RWPE1 (cell line): ENCODE measurements at regions not wholly inside any gene's neighbourhood (a gene's known extent, or its start where the extent isn't known, plus 50 kb on each side); places are given as distances from the start of the nearest gene placed in this dataset.

ENCODE experiments used
- CTCF ChIA-PET: fragments of 350-600 bp; sonication (Branson Sonifier 250); formaldehyde crosslinking; extraction: SDS; loops from one replicate; lab custom pipeline; 2021; lab: Yijun Ruan, JAX
- POLR2A ChIA-PET: fragments of 400-600 bp; formaldehyde crosslinking; extraction: SDS; loops from one replicate; lab custom pipeline; 2020; ENCODE audit warnings: antibody characterized with exemption; ENCODE audit not compliant: low non-redundant PET; lab: Yijun Ruan, JAX
- DNase-seq: peaks from one replicate; pipeline ENCODE4 v3.0.0; 2012; ENCODE audit warnings: low spot score
- H3K27ac ChIP-seq: fragments of 450-650 bp; 2 replicates; pipeline ENCODE4 v1.5.1; 2017
- CTCF ChIP-seq: fragments of 450-650 bp; conservative IDR thresholded peaks from 2 replicates; pipeline ENCODE4 v1.5.1; 2017; ENCODE audit warnings: low read depth, mild to moderate bottlenecking

GRCh38 chr1:106675558-106675957, 380.9 kb upstream of the PRMT6 start:
- DNase-seq: no peak
- no peak overlapping the region for H3K27ac ChIP-seq
- ChIA-PET CTCF (interaction anchor here (0.6 to 0.7 kb wide), 2 partner anchors 19 to 1443 kb away, joined by 3 read pairs; no protein-coding TSS in a partner anchor), POLR2A (no interaction called here)
- TF ChIP-seq CTCF: no peak

GRCh38 chr1:106676021-106676420, 380.5 kb upstream of the PRMT6 start:
- DNase-seq: peak; percentile 15
- no peak for TF ChIP-seq CTCF
- ChIA-PET CTCF (interaction anchor here (0.7 kb wide), 1 partner anchor 1442 kb away, joined by 3 read pairs; no protein-coding TSS in a partner anchor), POLR2A (no interaction called here)
- H3K27ac ChIP-seq: no peak overlapping the region

GRCh38 chr1:106677181-106677580, 379.3 kb upstream of the PRMT6 start:
- TF ChIP-seq CTCF: no peak
- H3K27ac ChIP-seq: no peak overlapping the region
- CTCF ChIA-PET: interaction anchor here (0.6 kb wide), 1 partner anchor 403 kb away, joined by 3 read pairs; no protein-coding TSS in a partner anchor
- POLR2A ChIA-PET: no interaction called here
- no peak for DNase-seq

GRCh38 chr1:106677721-106678120, 378.8 kb upstream of the PRMT6 start:
- DNase-seq: no peak
- no peak overlapping the region for H3K27ac ChIP-seq
- TF ChIP-seq CTCF: no peak
- POLR2A ChIA-PET: no interaction called here
- CTCF ChIA-PET: interaction anchor here (0.6 kb wide), 1 partner anchor 402 kb away, joined by 3 read pairs; no protein-coding TSS in a partner anchor

GRCh38 chr1:106678279-106679050, 378.0 kb upstream of the PRMT6 start:
- H3K27ac ChIP-seq: no peak overlapping the region
- CTCF ChIA-PET: interaction anchor here (0.6 kb wide), 1 partner anchor 927 kb away, joined by 3 read pairs; no protein-coding TSS in a partner anchor
- no peak for TF ChIP-seq CTCF
- POLR2A ChIA-PET: no interaction called here
- DNase-seq: peak; percentile 28

- ChIA-PET POLR2A (no interaction called here), CTCF (no interaction called here)
- TF ChIP-seq CTCF: no peak
- no peak for DNase-seq
- no peak overlapping the region for H3K27ac ChIP-seq
Measured at GRCh38 chr1:106680216-106680615, 376.3 kb upstream of the PRMT6 start.
